GM18858 (cell line): ENCODE measurements at regions not wholly inside any gene's neighbourhood (a gene's known extent, or its start where the extent isn't known, plus 50 kb on each side); places are given as distances from the start of the nearest gene placed in this dataset.
"Not testable (repeated sequence)": the region's sequence is repeated elsewhere in the genome, so short reads cannot be mapped to it uniquely, and the experiment has no call there.

Experiments
- ATAC-seq: cut with Tn5 transposase; IDR thresholded peaks from one replicate; pipeline ENCODE4 v1.9.1; 2021; ENCODE audit not compliant: unreplicated experiment

- ATAC-seq = no peak
These were observed 278.2 kb downstream of the GATA3 start for GRCh38 chr10:8332730-8333111.

- no peak for ATAC-seq
These were observed 280.1 kb downstream of the GATA3 start for GRCh38 chr10:8334631-8335030.

GRCh38 chr10:8336629-8337331, 282.3 kb downstream of the GATA3 start:
- no peak for ATAC-seq

GRCh38 chr10:8337332-8337651, 282.8 kb downstream of the GATA3 start:
- ATAC-seq = no peak

- ATAC-seq = no peak
These were observed 283.8 kb downstream of the GATA3 start for GRCh38 chr10:8338177-8338766.

GRCh38 chr10:8344756-8345155, 290.3 kb downstream of the GATA3 start:
- ATAC-seq = no peak

GRCh38 chr10:8346861-8347260, 292.4 kb downstream of the GATA3 start:
- no peak for ATAC-seq

GRCh38 chr10:8347614-8348013, 293.1 kb downstream of the GATA3 start:
- ATAC-seq = not testable (repeated sequence)

GRCh38 chr10:8349610-8350249, 295.2 kb downstream of the GATA3 start:
- no peak for ATAC-seq

GRCh38 chr10:8350250-8350967, 295.9 kb downstream of the GATA3 start:
- ATAC-seq = no peak

- ATAC-seq = no peak
These were observed 297.9 kb downstream of the GATA3 start for GRCh38 chr10:8352171-8353075.

- ATAC-seq = no peak
These were observed 301.8 kb downstream of the GATA3 start for GRCh38 chr10:8356283-8356682.

- ATAC-seq = no peak
These were observed 305.0 kb downstream of the GATA3 start for GRCh38 chr10:8359467-8359866.

GRCh38 chr10:8360365-8360764, 305.9 kb downstream of the GATA3 start:
- no peak for ATAC-seq

- no peak for ATAC-seq
These were observed 306.5 kb downstream of the GATA3 start for GRCh38 chr10:8360814-8361509.

- ATAC-seq = no peak
These were observed 307.0 kb downstream of the GATA3 start for GRCh38 chr10:8361510-8361844.

GRCh38 chr10:8365935-8366911, 311.7 kb downstream of the GATA3 start:
- ATAC-seq = no peak

- ATAC-seq = not testable (repeated sequence)
These were observed 313.4 kb downstream of the GATA3 start for GRCh38 chr10:8367672-8368411.

- ATAC-seq = peak; percentile 69
These were observed 315.2 kb downstream of the GATA3 start for GRCh38 chr10:8369666-8370065.
